ENCODE measurements at regions not wholly inside any gene's neighbourhood (a gene's known extent, or its start where the extent isn't known, plus 50 kb on each side); places are given as distances from the start of the nearest gene placed in this dataset.

DNA sequence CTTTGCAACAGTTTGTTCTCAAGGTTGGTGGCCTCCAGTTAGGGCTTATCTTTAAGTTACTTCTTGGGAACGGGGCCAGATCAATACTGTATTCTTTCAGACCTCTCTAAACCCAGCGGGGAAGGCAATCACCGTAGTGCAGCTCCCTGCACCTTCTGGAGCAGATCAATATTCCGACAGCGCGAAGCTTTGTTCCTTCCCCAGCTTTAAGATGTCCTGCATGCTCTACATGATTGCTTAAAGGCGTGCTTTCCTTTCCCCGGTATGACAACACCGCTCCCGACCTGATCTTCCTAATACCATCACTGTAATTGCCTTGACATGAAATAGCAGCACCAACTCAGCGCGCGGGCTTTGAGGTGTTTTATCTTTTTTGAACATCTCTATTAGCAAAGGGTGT, 755.2 kb downstream of the NR2F2 start:
- TF ChIP-seq, protein P1, sequence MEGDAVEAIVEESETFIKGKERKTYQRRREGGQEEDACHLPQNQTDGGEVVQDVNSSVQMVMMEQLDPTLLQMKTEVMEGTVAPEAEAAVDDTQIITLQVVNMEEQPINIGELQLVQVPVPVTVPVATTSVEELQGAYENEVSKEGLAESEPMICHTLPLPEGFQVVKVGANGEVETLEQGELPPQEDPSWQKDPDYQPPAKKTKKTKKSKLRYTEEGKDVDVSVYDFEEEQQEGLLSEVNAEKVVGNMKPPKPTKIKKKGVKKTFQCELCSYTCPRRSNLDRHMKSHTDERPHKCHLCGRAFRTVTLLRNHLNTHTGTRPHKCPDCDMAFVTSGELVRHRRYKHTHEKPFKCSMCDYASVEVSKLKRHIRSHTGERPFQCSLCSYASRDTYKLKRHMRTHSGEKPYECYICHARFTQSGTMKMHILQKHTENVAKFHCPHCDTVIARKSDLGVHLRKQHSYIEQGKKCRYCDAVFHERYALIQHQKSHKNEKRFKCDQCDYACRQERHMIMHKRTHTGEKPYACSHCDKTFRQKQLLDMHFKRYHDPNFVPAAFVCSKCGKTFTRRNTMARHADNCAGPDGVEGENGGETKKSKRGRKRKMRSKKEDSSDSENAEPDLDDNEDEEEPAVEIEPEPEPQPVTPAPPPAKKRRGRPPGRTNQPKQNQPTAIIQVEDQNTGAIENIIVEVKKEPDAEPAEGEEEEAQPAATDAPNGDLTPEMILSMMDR (IDR thresholded peaks at IDR 0.05; ENCODE audit: low read depth, low read length) = no peak
- no peak for TF ChIP-seq EZH2phosphoT487 (IDR thresholded peaks at IDR 0.05; ENCODE audit: low read depth)

Data from OCI-LY3 (cell line).